Naive B cell (primary cell): ENCODE measurements at regions not wholly inside any gene's neighbourhood (a gene's known extent, or its start where the extent isn't known, plus 50 kb on each side); places are given as distances from the start of the nearest gene placed in this dataset.
"Not testable (repeated sequence)": the region's sequence is repeated elsewhere in the genome, so short reads cannot be mapped to it uniquely, and the experiment has no call there.

ENCODE experiments used
- ATAC-seq, 2 donors: fragments of 150-1000 bp; cut with Tn5 transposase; 2 replicates each; pipeline ENCODE4 v1.10.0; 2021; ENCODE audit warnings: low read depth in 2 of 2, mild to moderate bottlenecking in 2 of 2, moderate library complexity in 2 of 2
- DNase-seq: peaks from one replicate; pipeline ENCODE4 v3.0.0; 2022
- H3K27ac Mint-ChIP-seq, 6 donors: one replicate each; pipeline ENCODE4 v1.8.0; 2020 to 2022; ENCODE audit warnings: mild to moderate bottlenecking in 6 of 6, mixed read lengths in 6 of 6, moderate library complexity in 5 of 6, inconsistent platforms in 2 of 6
- H3K27me3 Mint-ChIP-seq, 3 donors: one replicate each; pipeline ENCODE4 v1.8.0; 2021 to 2022; ENCODE audit warnings: mixed read lengths in 3 of 3, mild to moderate bottlenecking in 1 of 3
- H3K36me3 Mint-ChIP-seq, 2 donors: one replicate each; pipeline ENCODE4 v1.8.0; 2020 to 2022; ENCODE audit warnings: mixed read lengths in 2 of 2, inconsistent platforms in 1 of 2, mild to moderate bottlenecking in 1 of 2
- H3K4me1 Mint-ChIP-seq, 3 donors: one replicate each; pipeline ENCODE4 v1.8.0; 2020 to 2022; ENCODE audit warnings: mixed read lengths in 3 of 3, inconsistent platforms in 1 of 3, mild to moderate bottlenecking in 1 of 3, moderate library complexity in 1 of 3
- H3K4me3 Mint-ChIP-seq, 8 donors: one replicate each; pipeline ENCODE4 v1.8.0; 2020 to 2022; ENCODE audit warnings: mild to moderate bottlenecking in 8 of 8, mixed read lengths in 8 of 8, moderate library complexity in 8 of 8, inconsistent platforms in 2 of 8
- H3K9me3 Mint-ChIP-seq, 7 donors: one replicate each; pipeline ENCODE4 v1.8.0; 2020 to 2022; ENCODE audit warnings: mixed read lengths in 7 of 7, mild to moderate bottlenecking in 5 of 7, inconsistent platforms in 2 of 7, moderate library complexity in 1 of 7

GRCh38 chr5:98308231-98308630 is 465.2 kb upstream of the RGMB start:
- no peaks in the 10 kb centered on the region for H3K9me3 Mint-ChIP-seq
- H3K27ac Mint-ChIP-seq = no peak overlapping the region
- no peaks in the 10 kb centered on the region for H3K36me3 Mint-ChIP-seq
- DNase-seq (no peak), ATAC-seq (no peak)
- H3K4me1 Mint-ChIP-seq = no peaks in the 10 kb centered on the region
- no peak overlapping the region for H3K4me3 Mint-ChIP-seq
- H3K27me3 Mint-ChIP-seq = no peaks in the 10 kb centered on the region

GRCh38 chr5:98308960-98309359 is 464.5 kb upstream of the RGMB start:
- Mint-ChIP-seq H3K36me3 (no peaks in the 10 kb centered on the region), H3K27me3 (no peaks in the 10 kb centered on the region), H3K27ac (no peak overlapping the region), H3K9me3 (no peaks in the 10 kb centered on the region), H3K4me3 (no peak overlapping the region), H3K4me1 (no peaks in the 10 kb centered on the region)
- ATAC-seq = no peak
- DNase-seq = no peak

- no peak overlapping the region for H3K27ac Mint-ChIP-seq
- no peaks in the 10 kb centered on the region for H3K27me3 Mint-ChIP-seq
- H3K4me1 Mint-ChIP-seq = no peaks in the 10 kb centered on the region
- no peaks in the 10 kb centered on the region for H3K9me3 Mint-ChIP-seq
- no peaks in the 10 kb centered on the region for H3K36me3 Mint-ChIP-seq
- H3K4me3 Mint-ChIP-seq = no peak overlapping the region
- no peak for ATAC-seq
- DNase-seq = no peak
Measured at GRCh38 chr5:98309785-98310598, 463.5 kb upstream of the RGMB start.

GRCh38 chr5:98314292-98314691 is 459.2 kb upstream of the RGMB start:
- no peak overlapping the region for H3K27ac Mint-ChIP-seq
- H3K27me3 Mint-ChIP-seq = no peaks in the 10 kb centered on the region
- ATAC-seq = no peak
- H3K4me1 Mint-ChIP-seq = no peaks in the 10 kb centered on the region
- H3K36me3 Mint-ChIP-seq = no peaks in the 10 kb centered on the region
- H3K4me3 Mint-ChIP-seq = no peak overlapping the region
- no peaks in the 10 kb centered on the region for H3K9me3 Mint-ChIP-seq
- DNase-seq = no peak

GRCh38 chr5:98318386-98318785 is 455.1 kb upstream of the RGMB start:
- Mint-ChIP-seq H3K27ac (no peak overlapping the region), H3K4me1 (no peaks in the 10 kb centered on the region), H3K4me3 (no peak overlapping the region), H3K9me3 (peaks cover 0 to 2% (median 0%) of the 10 kb centered on the region in 7 donors), H3K27me3 (no peaks in the 10 kb centered on the region), H3K36me3 (no peaks in the 10 kb centered on the region)
- DNase-seq (no peak), ATAC-seq (no peak)

GRCh38 chr5:98319299-98320011 is 454.0 kb upstream of the RGMB start:
- Mint-ChIP-seq H3K4me1 (no peaks in the 10 kb centered on the region), H3K27me3 (no peaks in the 10 kb centered on the region), H3K27ac (no peak overlapping the region), H3K4me3 (no peak overlapping the region), H3K9me3 (peaks cover 0 to 3% (median 0%) of the 10 kb centered on the region in 7 donors), H3K36me3 (no peaks in the 10 kb centered on the region)
- ATAC-seq (no peak), DNase-seq (no peak)

GRCh38 chr5:98320343-98320742 is 453.1 kb upstream of the RGMB start:
- DNase-seq (no peak), ATAC-seq (no peak)
- no peaks in the 10 kb centered on the region for H3K36me3 Mint-ChIP-seq
- no peak overlapping the region for H3K4me3 Mint-ChIP-seq
- no peaks in the 10 kb centered on the region for H3K27me3 Mint-ChIP-seq
- H3K9me3 Mint-ChIP-seq = peaks cover 0 to 3% (median 0%) of the 10 kb centered on the region in 7 donors
- no peaks in the 10 kb centered on the region for H3K4me1 Mint-ChIP-seq
- H3K27ac Mint-ChIP-seq = no peak overlapping the region

- peaks cover 0 to 5% (median 0%) of the 10 kb centered on the region in 7 donors for H3K9me3 Mint-ChIP-seq
- no peak overlapping the region for H3K4me3 Mint-ChIP-seq
- H3K4me1 Mint-ChIP-seq = no peaks in the 10 kb centered on the region
- ATAC-seq = no peak
- H3K36me3 Mint-ChIP-seq = no peaks in the 10 kb centered on the region
- no peaks in the 10 kb centered on the region for H3K27me3 Mint-ChIP-seq
- DNase-seq = no peak
- no peak overlapping the region for H3K27ac Mint-ChIP-seq
Measured at GRCh38 chr5:98321361-98321760, 452.1 kb upstream of the RGMB start.

- H3K36me3 Mint-ChIP-seq, DNase-seq, ATAC-seq, H3K4me3 Mint-ChIP-seq, H3K9me3 Mint-ChIP-seq, H3K27me3 Mint-ChIP-seq, H3K4me1 Mint-ChIP-seq, H3K27ac Mint-ChIP-seq: not testable (repeated sequence)
Measured at GRCh38 chr5:98325187-98325586, 448.3 kb upstream of the RGMB start.

GRCh38 chr5:98328015-98328414 is 445.4 kb upstream of the RGMB start:
- H3K27me3 Mint-ChIP-seq = no peaks in the 10 kb centered on the region
- no peak for ATAC-seq
- no peaks in the 10 kb centered on the region for H3K36me3 Mint-ChIP-seq
- H3K4me1 Mint-ChIP-seq = no peaks in the 10 kb centered on the region
- no peak for DNase-seq
- H3K9me3 Mint-ChIP-seq = peaks cover 0 to 14% (median 3%) of the 10 kb centered on the region in 7 donors
- no peak overlapping the region for H3K4me3 Mint-ChIP-seq
- no peak overlapping the region for H3K27ac Mint-ChIP-seq

GRCh38 chr5:98330871-98331270 is 442.6 kb upstream of the RGMB start:
- no peak overlapping the region for H3K27ac Mint-ChIP-seq
- no peaks in the 10 kb centered on the region for H3K36me3 Mint-ChIP-seq
- no peaks in the 10 kb centered on the region for H3K4me1 Mint-ChIP-seq
- H3K9me3 Mint-ChIP-seq = peaks cover 0 to 12% (median 1%) of the 10 kb centered on the region in 7 donors
- no peaks in the 10 kb centered on the region for H3K27me3 Mint-ChIP-seq
- ATAC-seq (no peak), DNase-seq (no peak)
- H3K4me3 Mint-ChIP-seq = no peak overlapping the region

GRCh38 chr5:98333921-98334320 is 439.5 kb upstream of the RGMB start:
- H3K9me3 Mint-ChIP-seq = peaks cover 0 to 15% (median 1%) of the 10 kb centered on the region in 7 donors
- no peaks in the 10 kb centered on the region for H3K27me3 Mint-ChIP-seq
- ATAC-seq (no peak), DNase-seq (no peak)
- no peaks in the 10 kb centered on the region for H3K4me1 Mint-ChIP-seq
- no peak overlapping the region for H3K4me3 Mint-ChIP-seq
- no peak overlapping the region for H3K27ac Mint-ChIP-seq
- H3K36me3 Mint-ChIP-seq = no peaks in the 10 kb centered on the region

GRCh38 chr5:98334946-98335345 is 438.5 kb upstream of the RGMB start:
- Mint-ChIP-seq H3K27ac (no peak overlapping the region), H3K27me3 (no peaks in the 10 kb centered on the region), H3K36me3 (no peaks in the 10 kb centered on the region), H3K4me1 (no peaks in the 10 kb centered on the region), H3K4me3 (no peak overlapping the region), H3K9me3 (peaks cover 0 to 15% (median 4%) of the 10 kb centered on the region in 7 donors)
- DNase-seq (no peak), ATAC-seq (no peak)

- H3K4me3 Mint-ChIP-seq = no peak overlapping the region
- no peaks in the 10 kb centered on the region for H3K4me1 Mint-ChIP-seq
- ATAC-seq (no peak), DNase-seq (no peak)
- H3K27ac Mint-ChIP-seq = no peak overlapping the region
- H3K9me3 Mint-ChIP-seq = peaks cover 0 to 13% (median 4%) of the 10 kb centered on the region in 7 donors
- H3K36me3 Mint-ChIP-seq = no peaks in the 10 kb centered on the region
- no peaks in the 10 kb centered on the region for H3K27me3 Mint-ChIP-seq
Measured at GRCh38 chr5:98339141-98339848, 434.2 kb upstream of the RGMB start.
